T-cell (primary cell): ENCODE measurements at regions not wholly inside any gene's neighbourhood (a gene's known extent, or its start where the extent isn't known, plus 50 kb on each side); places are given as distances from the start of the nearest gene placed in this dataset.

Experiments
- ATAC-seq, 4 experiments: fragments of 200-7000 bp in 3 of 4; fragments of 150-1000 bp in 1 of 4; cut with Tn5 transposase; replicated peaks in 1 of 4; 1 replicate in 3 of 4; 2 replicates in 1 of 4; pipeline ENCODE4 v1.10.0; 2021; ENCODE audit warnings: moderate library complexity in 3 of 4, mild to moderate bottlenecking in 2 of 4, moderate number of reproducible peaks in 1 of 4
- CTCF ChIA-PET, 2 donors: fragments of 300-600 bp; sonication (Branson Sonifier 250); formaldehyde crosslinking; loops; one replicate each; lab custom pipeline; 2022; ENCODE audit warnings: antibody characterized with exemption in 2 of 2; lab: Charles Lee
- POLR2A ChIA-PET, 2 donors: fragments of 300-600 bp; sonication (Branson Sonifier 250); formaldehyde crosslinking; loops; one replicate each; lab custom pipeline; 2022; ENCODE audit warnings: antibody characterized with exemption in 2 of 2; lab: Charles Lee
- DNase-seq, 35 experiments: peaks; one replicate each; pipeline versions ENCODE4 v3.0.0 to v3.0.0-alpha.2; 2013 to 2023
- H3K27ac ChIP-seq: one replicate; pipeline ENCODE4 v1.5.1; 2013; ENCODE audit warnings: low read length
- H3K27me3 ChIP-seq, 2 experiments: replicated peaks in 1 of 2; 1 replicate in 1 of 2; 2 replicates in 1 of 2; pipeline versions ENCODE4 v1.6.1 to v1.7.0; 2013; ENCODE audit warnings: low read length in 1 of 2, mixed read lengths in 1 of 2; ENCODE audit not compliant: control insufficient read depth in 2 of 2, insufficient read depth in 2 of 2; ENCODE audit errors: extremely low read depth in 1 of 2
- H3K36me3 ChIP-seq, 2 donors: 1 replicate in 1 of 2; 2 replicates in 1 of 2; pipeline versions ENCODE4 v1.6.1 to v1.7.0; 2013; ENCODE audit warnings: low read length in 1 of 2; ENCODE audit not compliant: control insufficient read depth in 2 of 2, insufficient read depth in 1 of 2; ENCODE audit errors: extremely low read depth in 1 of 2
- H3K4me1 ChIP-seq, 2 experiments: 1 replicate in 1 of 2; 2 replicates in 1 of 2; pipeline versions ENCODE4 v1.6.1 to v1.7.0; 2013; ENCODE audit warnings: low read length in 2 of 2, mixed read lengths in 1 of 2; ENCODE audit not compliant: insufficient read depth in 2 of 2, control insufficient read depth in 1 of 2; ENCODE audit errors: extremely low read depth in 1 of 2
- H3K4me3 ChIP-seq, 2 donors: 1 replicate in 1 of 2; 2 replicates in 1 of 2; pipeline versions ENCODE4 v1.5.1 to v1.7.0; 2013; ENCODE audit warnings: mild to moderate bottlenecking in 2 of 2, low read length in 1 of 2, moderate library complexity in 1 of 2; ENCODE audit not compliant: control insufficient read depth in 1 of 2; ENCODE audit errors: extremely low read depth in 1 of 2
- H3K9me3 ChIP-seq: 2 replicates; pipeline ENCODE4 v1.7.0; 2013
- H3K27ac Mint-ChIP-seq, 2 donors: one replicate each; pipeline ENCODE4 v1.8.0; 2020 to 2021; ENCODE audit warnings: mild to moderate bottlenecking in 2 of 2, mixed read lengths in 2 of 2
- H3K27me3 Mint-ChIP-seq, 2 donors: one replicate each; pipeline ENCODE4 v1.8.0; 2021 to 2022; ENCODE audit warnings: mixed read lengths in 2 of 2
- H3K36me3 Mint-ChIP-seq: one replicate; pipeline ENCODE4 v1.8.0; 2021; ENCODE audit warnings: mixed read lengths
- H3K4me1 Mint-ChIP-seq, 3 donors: one replicate each; pipeline ENCODE4 v1.8.0; 2020 to 2022; ENCODE audit warnings: mixed read lengths in 3 of 3, mild to moderate bottlenecking in 1 of 3
- H3K4me3 Mint-ChIP-seq, 3 donors: one replicate each; pipeline ENCODE4 v1.8.0; 2020 to 2022; ENCODE audit warnings: mild to moderate bottlenecking in 3 of 3, mixed read lengths in 3 of 3, moderate library complexity in 3 of 3
- H3K9me3 Mint-ChIP-seq, 3 donors: one replicate each; pipeline ENCODE4 v1.8.0; 2020 to 2022; ENCODE audit warnings: mixed read lengths in 3 of 3
- WGBS: methylation state at CpG from one replicate; pipeline ENCODE4 v1.1.5; 2013; ENCODE audit warnings: missing lambda C conversion rate; ENCODE audit not compliant: insufficient coverage; 5-methylcytosine and 5-hydroxymethylcytosine counted together

DNA sequence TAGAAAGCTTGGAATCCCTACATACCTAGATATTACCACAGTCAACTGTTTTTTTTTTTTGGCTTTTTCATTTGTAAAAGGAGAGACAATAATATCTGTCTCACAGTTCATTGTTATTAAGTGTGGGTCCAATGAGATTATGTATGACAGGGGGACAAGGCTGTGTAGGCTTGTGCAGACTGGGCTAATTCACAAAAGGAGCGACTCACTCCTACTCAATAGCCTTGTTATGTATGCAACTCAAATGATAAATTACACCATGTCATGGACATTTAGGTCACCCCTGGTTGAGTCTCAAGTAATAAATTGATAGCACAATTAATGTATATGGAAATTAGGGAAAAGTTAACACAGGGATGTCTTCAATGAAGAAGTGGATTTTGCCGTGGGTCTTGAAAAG, 208.2 kb upstream of the MAP3K7 start:
- CTCF ChIA-PET = no interaction called here
- no peak for ATAC-seq

DNA sequence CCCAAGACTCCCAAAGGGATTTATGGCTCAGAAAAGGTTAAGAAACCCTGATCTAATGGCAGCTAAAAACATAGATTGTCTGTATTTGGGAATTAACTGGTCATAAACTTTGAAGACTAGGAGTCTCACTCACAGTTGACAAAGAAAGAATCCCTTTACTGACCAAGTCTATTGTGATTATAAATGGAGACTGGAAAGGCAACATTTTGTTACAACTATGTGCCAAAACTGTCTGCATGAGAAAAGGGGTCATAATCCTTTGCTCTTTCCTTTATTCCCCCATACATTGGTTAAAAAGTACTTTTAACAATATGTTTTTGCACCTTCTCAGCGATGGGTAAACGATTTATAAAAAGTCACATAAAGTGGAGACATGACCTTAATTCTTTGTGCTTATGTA, 206.9 kb upstream of the MAP3K7 start:
- WGBS = no CpG with 5 or more reads among the region's 2 CpGs
- Histone ChIP-seq H3K4me1 (no peaks in the 10 kb centered on the region), H3K9me3 (no peaks in the 10 kb centered on the region), H3K27me3 (no peaks in the 10 kb centered on the region), H3K27ac (no peak overlapping the region), H3K36me3 (no peaks in the 10 kb centered on the region), H3K4me3 (no peak overlapping the region)
- POLR2A ChIA-PET = no interaction called here
- H3K4me3 Mint-ChIP-seq = no peak overlapping the region
- ATAC-seq (no peak), DNase-seq (no peak)
- no peaks in the 10 kb centered on the region for H3K36me3 Mint-ChIP-seq
- CTCF ChIA-PET = no interaction called here
- no peak overlapping the region for H3K27ac Mint-ChIP-seq
- H3K4me1 Mint-ChIP-seq = no peaks in the 10 kb centered on the region
- peaks cover 0 to 5% of the 10 kb centered on the region in 2 donors for H3K27me3 Mint-ChIP-seq
- no peaks in the 10 kb centered on the region for H3K9me3 Mint-ChIP-seq

More for the DNA sequence above, 208.2 kb upstream of the MAP3K7 start:
- no peak for DNase-seq
- H3K9me3 Mint-ChIP-seq = no peaks in the 10 kb centered on the region
- no peaks in the 10 kb centered on the region for H3K36me3 Mint-ChIP-seq
- no peak overlapping the region for H3K4me3 Mint-ChIP-seq
- Histone ChIP-seq H3K9me3 (no peaks in the 10 kb centered on the region), H3K36me3 (no peaks in the 10 kb centered on the region), H3K27ac (no peak overlapping the region), H3K4me1 (no peaks in the 10 kb centered on the region), H3K4me3 (no peak overlapping the region), H3K27me3 (no peaks in the 10 kb centered on the region)
- no peaks in the 10 kb centered on the region for H3K4me1 Mint-ChIP-seq
- WGBS = 89% methylated on average over 1 of the region's 2 CpGs
- H3K27ac Mint-ChIP-seq = no peak overlapping the region
- peaks cover 0 to 5% of the 10 kb centered on the region in 2 donors for H3K27me3 Mint-ChIP-seq
- POLR2A ChIA-PET = no interaction called here

DNA sequence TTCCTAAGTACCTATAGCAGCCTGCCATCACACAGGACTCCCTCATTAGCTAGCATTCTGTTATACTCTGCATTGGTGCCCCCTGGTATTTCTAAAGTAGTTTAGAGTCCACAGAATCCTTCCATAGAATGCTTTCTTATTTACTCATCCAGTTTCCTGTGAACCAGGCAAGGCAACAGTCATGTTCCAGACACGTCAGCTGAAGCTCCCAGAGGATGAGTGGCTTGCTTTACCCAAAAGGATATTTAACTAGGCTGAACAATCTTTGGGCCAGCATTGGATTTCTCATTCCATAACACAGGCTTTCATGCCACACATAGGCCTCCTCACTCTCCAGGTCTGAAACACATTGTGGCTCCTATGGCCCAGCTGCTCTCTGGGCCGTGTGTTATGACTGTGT, 203.8 kb upstream of the MAP3K7 start:
- Mint-ChIP-seq H3K27me3 (peaks cover 0 to 5% of the 10 kb centered on the region in 2 donors), H3K9me3 (no peaks in the 10 kb centered on the region), H3K4me1 (no peaks in the 10 kb centered on the region), H3K4me3 (no peak overlapping the region), H3K36me3 (no peaks in the 10 kb centered on the region), H3K27ac (no peak overlapping the region)
- ATAC-seq (no peak), DNase-seq (no peak)
- WGBS = 100% methylated on average over 2 of the region's 2 CpGs
- H3K4me3 ChIP-seq = no peak overlapping the region
- no peaks in the 10 kb centered on the region for H3K36me3 ChIP-seq
- ChIA-PET CTCF (no interaction called here), POLR2A (no interaction called here)
- no peaks in the 10 kb centered on the region for H3K27me3 ChIP-seq
- no peak overlapping the region for H3K27ac ChIP-seq
- H3K9me3 ChIP-seq = no peaks in the 10 kb centered on the region
- no peaks in the 10 kb centered on the region for H3K4me1 ChIP-seq

DNA sequence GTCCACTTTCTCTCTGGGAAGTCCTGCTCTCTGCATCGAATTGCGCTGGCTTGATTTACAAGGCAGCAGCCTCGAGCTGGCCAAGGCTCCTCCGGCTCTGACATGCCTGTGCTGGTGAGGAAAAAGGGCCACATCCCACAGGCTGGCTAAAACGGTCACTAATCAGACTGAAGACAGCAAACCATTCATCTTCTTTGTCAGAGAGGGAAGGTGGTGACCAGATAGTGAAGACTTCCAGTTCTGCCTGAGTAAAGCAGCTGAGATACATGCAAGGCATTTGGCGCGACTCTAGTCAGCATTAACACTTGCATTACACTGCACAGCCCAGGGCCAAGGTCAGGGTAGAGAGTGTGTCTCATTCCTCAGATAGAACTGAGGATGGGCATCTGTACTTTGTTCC, 203.2 kb upstream of the MAP3K7 start:
- Mint-ChIP-seq H3K9me3 (no peaks in the 10 kb centered on the region), H3K27me3 (peaks cover 0 to 6% of the 10 kb centered on the region in 2 donors), H3K36me3 (no peaks in the 10 kb centered on the region), H3K4me3 (no peak overlapping the region), H3K27ac (no peak overlapping the region), H3K4me1 (no peaks in the 10 kb centered on the region)
- no peak for DNase-seq
- no CpG with 5 or more reads among the region's 7 CpGs for WGBS
- H3K4me3 ChIP-seq = no peak overlapping the region
- no peak overlapping the region for H3K27ac ChIP-seq
- no peaks in the 10 kb centered on the region for H3K27me3 ChIP-seq
- ChIA-PET CTCF (no interaction called here), POLR2A (no interaction called here)
- no peaks in the 10 kb centered on the region for H3K4me1 ChIP-seq
- H3K9me3 ChIP-seq = no peaks in the 10 kb centered on the region
- no peaks in the 10 kb centered on the region for H3K36me3 ChIP-seq
- no peak for ATAC-seq

DNA sequence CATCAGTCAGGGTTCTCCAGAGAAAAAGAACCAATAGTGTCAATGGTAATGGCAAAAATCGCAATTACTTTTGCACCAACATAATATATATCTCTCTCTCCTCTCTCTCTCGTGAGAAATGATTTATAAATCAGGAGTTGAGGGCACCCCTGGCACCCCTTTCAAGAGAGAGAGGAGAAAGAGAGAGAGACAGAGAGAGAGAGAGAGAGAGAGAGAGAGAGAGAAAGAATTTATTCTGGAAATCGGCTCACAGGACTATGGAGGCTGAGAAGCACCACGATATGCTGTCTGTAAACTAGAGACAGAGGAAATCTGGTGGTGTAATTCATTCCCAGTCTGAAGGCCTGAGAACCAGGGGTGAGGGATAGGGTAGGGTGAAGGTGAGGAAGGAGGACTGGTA, 201.9 kb upstream of the MAP3K7 start:
- Mint-ChIP-seq H3K9me3 (no peaks in the 10 kb centered on the region), H3K27me3 (peaks cover 0 to 9% of the 10 kb centered on the region in 2 donors), H3K27ac (no peak overlapping the region), H3K4me3 (no peak overlapping the region), H3K36me3 (no peaks in the 10 kb centered on the region), H3K4me1 (no peaks in the 10 kb centered on the region)
- no peak overlapping the region for H3K27ac ChIP-seq
- no peak overlapping the region for H3K4me3 ChIP-seq
- no peaks in the 10 kb centered on the region for H3K4me1 ChIP-seq
- CTCF ChIA-PET = no interaction called here
- DNase-seq (no peak), ATAC-seq (no peak)
- H3K9me3 ChIP-seq = no peaks in the 10 kb centered on the region
- 84% methylated on average over 2 of the region's 4 CpGs for WGBS
- H3K27me3 ChIP-seq = no peaks in the 10 kb centered on the region
- POLR2A ChIA-PET = no interaction called here
- H3K36me3 ChIP-seq = no peaks in the 10 kb centered on the region

DNA sequence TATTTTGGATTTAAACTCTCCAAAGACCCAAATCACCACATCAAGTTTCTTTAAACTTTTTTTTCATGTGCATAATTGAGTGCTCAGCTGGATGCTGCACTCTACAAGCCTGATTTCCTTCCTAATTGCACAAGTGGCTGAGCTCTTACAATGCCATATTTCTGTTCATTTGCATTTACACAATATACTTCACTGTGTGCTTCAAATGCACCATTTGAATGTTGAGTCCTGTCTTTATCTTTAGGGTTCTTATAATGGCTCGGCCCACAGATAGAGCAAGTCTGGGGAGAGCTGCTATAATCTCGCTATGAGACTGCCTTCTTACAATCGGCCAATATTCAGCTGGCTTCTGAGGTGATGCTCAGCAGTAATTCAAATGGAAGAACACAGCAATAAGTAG, 200.6 kb upstream of the MAP3K7 start:
- WGBS = 0% methylated on average over 1 of the region's 3 CpGs
- Histone ChIP-seq H3K4me1 (no peaks in the 10 kb centered on the region), H3K9me3 (no peaks in the 10 kb centered on the region), H3K36me3 (no peaks in the 10 kb centered on the region), H3K4me3 (no peak overlapping the region), H3K27me3 (no peaks in the 10 kb centered on the region), H3K27ac (no peak overlapping the region)
- Mint-ChIP-seq H3K36me3 (no peaks in the 10 kb centered on the region), H3K27me3 (peaks cover 0 to 9% of the 10 kb centered on the region in 2 donors), H3K9me3 (no peaks in the 10 kb centered on the region), H3K27ac (no peak overlapping the region), H3K4me1 (no peaks in the 10 kb centered on the region), H3K4me3 (no peak overlapping the region)
- no peak for DNase-seq
- POLR2A ChIA-PET = no interaction called here
- CTCF ChIA-PET = no interaction called here
- ATAC-seq = no peak

DNA sequence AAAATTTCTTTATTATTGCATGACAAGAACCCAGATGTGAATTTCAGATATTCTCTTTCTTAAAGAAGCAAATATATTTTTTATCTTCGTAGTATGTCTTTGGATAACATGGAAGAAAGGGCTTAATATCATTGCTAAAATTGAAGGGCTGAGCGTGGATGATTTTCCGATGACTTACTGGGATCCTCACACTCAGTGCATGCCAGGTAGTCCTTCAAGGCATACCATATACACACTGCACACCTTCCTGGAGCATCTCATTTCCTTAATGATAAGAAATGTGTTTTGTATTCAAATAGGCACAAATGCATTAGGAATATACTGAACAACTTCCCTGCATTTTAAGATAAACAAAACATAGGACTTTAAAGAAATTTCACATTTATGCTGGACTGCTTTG, 193.9 kb upstream of the MAP3K7 start:
- no peaks in the 10 kb centered on the region for H3K36me3 Mint-ChIP-seq
- H3K9me3 Mint-ChIP-seq = no peaks in the 10 kb centered on the region
- H3K36me3 ChIP-seq = no peaks in the 10 kb centered on the region
- peaks cover 2 to 20% of the 10 kb centered on the region in 2 donors for H3K27me3 Mint-ChIP-seq
- H3K27ac ChIP-seq = no peak overlapping the region
- H3K9me3 ChIP-seq = no peaks in the 10 kb centered on the region
- ATAC-seq (no peak), DNase-seq (no peak)
- H3K27ac Mint-ChIP-seq = no peak overlapping the region
- WGBS = no CpG with 5 or more reads among the region's 3 CpGs
- ChIA-PET POLR2A (no interaction called here), CTCF (no interaction called here)
- H3K4me1 Mint-ChIP-seq = no peaks in the 10 kb centered on the region
- no peaks in the 10 kb centered on the region for H3K4me1 ChIP-seq
- H3K4me3 ChIP-seq = no peak overlapping the region
- no peak overlapping the region for H3K4me3 Mint-ChIP-seq
- H3K27me3 ChIP-seq = no peaks in the 10 kb centered on the region
